ENCODE measurements at regions not wholly inside any gene's neighbourhood (a gene's known extent, or its start where the extent isn't known, plus 50 kb on each side); places are given as distances from the start of the nearest gene placed in this dataset.

- no peak for DNase-seq (ENCODE audit: low spot score)
- no peak for TF ChIP-seq CTCF (IDR thresholded peaks at IDR 0.05; ENCODE audit: extremely low read depth, missing control alignments)
These were observed 692.7 kb upstream of the ALCAM start for GRCh38 chr3:104673981-104674380.

GRCh38 chr3:104676241-104676640 is 690.5 kb upstream of the ALCAM start:
- no peak for DNase-seq (ENCODE audit: low spot score)
- no peak for TF ChIP-seq CTCF (IDR thresholded peaks at IDR 0.05; ENCODE audit: extremely low read depth, missing control alignments)

- no peak for TF ChIP-seq CTCF (IDR thresholded peaks at IDR 0.05; ENCODE audit: extremely low read depth, missing control alignments)
- DNase-seq (ENCODE audit: low spot score) = no peak
These were observed 688.8 kb upstream of the ALCAM start for GRCh38 chr3:104677932-104678331.

GRCh38 chr3:104685492-104685891 is 681.2 kb upstream of the ALCAM start:
- no peak for DNase-seq (ENCODE audit: low spot score)
- no peak for TF ChIP-seq CTCF (IDR thresholded peaks at IDR 0.05; ENCODE audit: extremely low read depth, missing control alignments)

- DNase-seq (ENCODE audit: low spot score) = no peak
- no peak for TF ChIP-seq CTCF (IDR thresholded peaks at IDR 0.05; ENCODE audit: extremely low read depth, missing control alignments)
These were observed 679.3 kb upstream of the ALCAM start for GRCh38 chr3:104687362-104687761.

GRCh38 chr3:104696470-104696869 is 670.2 kb upstream of the ALCAM start:
- no peak for TF ChIP-seq CTCF (IDR thresholded peaks at IDR 0.05; ENCODE audit: extremely low read depth, missing control alignments)
- no peak for DNase-seq (ENCODE audit: low spot score)

GRCh38 chr3:104711406-104711805 is 655.3 kb upstream of the ALCAM start:
- no peak for DNase-seq (ENCODE audit: low spot score)
- no peak for TF ChIP-seq CTCF (IDR thresholded peaks at IDR 0.05; ENCODE audit: extremely low read depth, missing control alignments)

All from GM20000 (cell line).